Trophoblast cell (in vitro differentiated cells and primary cell): ENCODE measurements at regions not wholly inside any gene's neighbourhood (a gene's known extent, or its start where the extent isn't known, plus 50 kb on each side); places are given as distances from the start of the nearest gene placed in this dataset.

ENCODE experiments used
- DNase-seq, 2 donors: peaks; one replicate each; pipeline ENCODE4 v3.0.0-alpha.2; 2016
- H2AFZ ChIP-seq: 2 replicates; pipeline ENCODE4 v1.6.1; 2013; ENCODE audit warnings: low read length, moderate library complexity, mild to moderate bottlenecking; ENCODE audit not compliant: insufficient read depth, poor library complexity
- H2AK5ac ChIP-seq: 2 replicates; pipeline ENCODE4 v1.6.1; 2013; ENCODE audit warnings: mild to moderate bottlenecking, low read length
- H2BK120ac ChIP-seq: 2 replicates; pipeline ENCODE4 v1.6.1; 2013; ENCODE audit warnings: low read length, mild to moderate bottlenecking, moderate library complexity; ENCODE audit not compliant: insufficient read depth, poor library complexity
- H2BK12ac ChIP-seq: 2 replicates; pipeline ENCODE4 v1.6.1; 2013; ENCODE audit warnings: mild to moderate bottlenecking, low read length, moderate library complexity
- H2BK5ac ChIP-seq: 2 replicates; pipeline ENCODE4 v1.6.1; 2013; ENCODE audit warnings: low read length, low read depth, moderate library complexity, mild to moderate bottlenecking; ENCODE audit not compliant: poor library complexity
- H3K14ac ChIP-seq: 2 replicates; pipeline ENCODE4 v1.6.1; 2013; ENCODE audit warnings: mild to moderate bottlenecking, low read length
- H3K18ac ChIP-seq: 2 replicates; pipeline ENCODE4 v1.6.1; 2013; ENCODE audit warnings: mild to moderate bottlenecking, low read length
- H3K23ac ChIP-seq: 2 replicates; pipeline ENCODE4 v1.6.1; 2013; ENCODE audit warnings: low read length
- H3K27ac ChIP-seq: 2 replicates; pipeline ENCODE4 v1.5.1; 2013; ENCODE audit warnings: low read depth, mild to moderate bottlenecking, inconsistent platforms, low read length, moderate library complexity
- H3K27me3 ChIP-seq: 2 replicates; pipeline ENCODE4 v1.6.1; 2013; ENCODE audit warnings: inconsistent platforms, mild to moderate bottlenecking, low read length, moderate library complexity; ENCODE audit not compliant: insufficient read depth
- H3K36me3 ChIP-seq, 2 experiments: 1 replicate in 1 of 2; 2 replicates in 1 of 2; pipeline ENCODE4 v1.6.1; 2013; ENCODE audit warnings: low read length in 2 of 2, mild to moderate bottlenecking in 2 of 2, moderate library complexity in 1 of 2; ENCODE audit not compliant: insufficient read depth in 2 of 2, control insufficient read depth in 1 of 2
- H3K4ac ChIP-seq: 2 replicates; pipeline ENCODE4 v1.6.1; 2013; ENCODE audit warnings: low read depth, mild to moderate bottlenecking, low read length, moderate library complexity
- H3K4me1 ChIP-seq, 2 experiments: 1 replicate in 1 of 2; 2 replicates in 1 of 2; pipeline ENCODE4 v1.6.1; 2013; ENCODE audit warnings: low read length in 2 of 2, mild to moderate bottlenecking in 2 of 2, moderate library complexity in 1 of 2; ENCODE audit not compliant: insufficient read depth in 2 of 2, control insufficient read depth in 1 of 2
- H3K4me2 ChIP-seq: 2 replicates; pipeline ENCODE4 v1.6.1; 2013; ENCODE audit warnings: inconsistent platforms, mild to moderate bottlenecking, low read length, moderate library complexity
- H3K4me3 ChIP-seq: 2 replicates; pipeline ENCODE4 v1.5.1; 2013; ENCODE audit warnings: mild to moderate bottlenecking, low read depth, low read length, inconsistent platforms
- H3K79me1 ChIP-seq: one replicate; pipeline ENCODE4 v1.6.1; 2013; ENCODE audit warnings: low read length
- H3K79me2 ChIP-seq: 2 replicates; pipeline ENCODE4 v1.6.1; 2013; ENCODE audit warnings: low read length, mild to moderate bottlenecking; ENCODE audit not compliant: control insufficient read depth, insufficient read depth, poor library complexity
- H3K9ac ChIP-seq: 2 replicates; pipeline ENCODE4 v1.6.1; 2013; ENCODE audit warnings: mild to moderate bottlenecking, low read length
- H3K9me3 ChIP-seq: 2 replicates; pipeline ENCODE4 v1.6.1; 2013; ENCODE audit warnings: low read depth, mild to moderate bottlenecking, control low read depth, inconsistent platforms, low read length; ENCODE audit not compliant: insufficient read depth
- H4K12ac ChIP-seq: 2 replicates; pipeline ENCODE4 v1.6.1; 2013; ENCODE audit warnings: low read depth, mild to moderate bottlenecking, low read length, moderate library complexity
- H4K8ac ChIP-seq: 2 replicates; pipeline ENCODE4 v1.6.1; 2013; ENCODE audit warnings: low read depth, mild to moderate bottlenecking, low read length, moderate library complexity
- H4K91ac ChIP-seq: one replicate; pipeline ENCODE4 v1.6.1; 2013; ENCODE audit warnings: low read depth, mild to moderate bottlenecking, low read length, moderate library complexity
- WGBS: extraction: QIAGEN DNeasy Blood & Tissue Kit; methylation state at CpG from one replicate; pipeline ENCODE4 v1.1.7; 2013; ENCODE audit warnings: missing lambda C conversion rate; ENCODE audit not compliant: insufficient read length, insufficient coverage; ENCODE audit errors: extremely low coverage; 5-methylcytosine and 5-hydroxymethylcytosine counted together

DNA sequence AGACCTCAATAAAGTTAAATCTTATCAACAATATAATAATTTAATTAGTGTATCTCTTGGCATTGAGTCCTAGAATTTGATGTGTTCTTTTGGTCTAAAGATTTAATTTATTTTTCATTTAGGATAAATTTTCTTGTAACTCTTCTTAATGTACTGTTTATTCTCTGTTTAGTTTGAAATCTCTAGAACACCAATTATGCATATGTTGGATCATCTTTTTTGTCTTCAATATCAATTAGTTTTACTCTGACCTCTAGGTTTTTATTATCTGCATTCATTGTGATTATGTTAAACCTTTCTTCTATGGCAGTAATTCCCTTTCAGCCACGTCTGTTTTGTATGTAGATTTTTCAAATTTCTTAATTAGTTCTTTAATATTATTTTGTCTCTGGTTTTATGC lies 93.8 kb upstream of the ARHGEF7 start:
- Histone ChIP-seq H3K4me2 (no peak overlapping the region), H3K36me3 (no peaks in the 10 kb centered on the region), H4K8ac (no peak overlapping the region), H3K4me3 (no peak overlapping the region), H3K9ac (no peak overlapping the region), H4K12ac (no peak overlapping the region), H3K4ac (no peak overlapping the region), H2AK5ac (no peak overlapping the region), H2BK5ac (no peak overlapping the region), H3K27me3 (no peaks in the 10 kb centered on the region), H3K27ac (no peak overlapping the region), H3K23ac (no peak overlapping the region), H3K18ac (no peak overlapping the region), H4K91ac (no peak overlapping the region), H2BK120ac (no peak overlapping the region), H3K4me1 (no peaks in the 10 kb centered on the region), H3K14ac (no peak overlapping the region), H2BK12ac (no peak overlapping the region), H3K9me3 (peaks cover 10% of the 10 kb centered on the region), H3K79me1 (no peaks in the 10 kb centered on the region), H3K79me2 (no peaks in the 10 kb centered on the region), H2AFZ (no peak overlapping the region)
- WGBS, result no CpG with 5 or more reads among the region's 1 CpG
- DNase-seq, result no peak

DNA sequence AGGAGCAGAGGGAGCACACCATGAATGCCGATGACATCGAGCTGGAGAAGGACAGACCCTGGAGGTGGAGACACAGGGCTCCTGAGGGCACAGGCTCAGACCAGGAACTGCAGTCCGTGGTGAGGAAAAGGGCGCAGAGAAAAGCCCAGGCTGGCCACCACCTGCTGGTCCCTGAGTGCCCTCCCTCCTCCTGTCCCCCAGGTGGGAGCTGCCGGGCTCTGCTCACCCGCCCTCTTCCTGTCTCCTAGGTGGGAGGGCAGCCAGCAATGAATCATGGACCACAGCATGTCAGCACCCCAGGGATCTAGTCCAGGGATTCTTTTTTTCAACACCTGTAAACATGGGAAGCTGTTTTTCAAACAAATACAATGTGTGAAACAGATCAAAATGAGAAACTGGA lies 94.6 kb upstream of the ARHGEF7 start:
- peaks cover 10% of the 10 kb centered on the region for H3K9me3 ChIP-seq
- H2BK12ac ChIP-seq, result no peak overlapping the region
- no CpG with 5 or more reads among the region's 6 CpGs for WGBS
- no peak overlapping the region for H3K4me3 ChIP-seq
- H4K8ac ChIP-seq, result no peak overlapping the region
- H3K23ac ChIP-seq, result no peak overlapping the region
- H3K27ac ChIP-seq, result no peak overlapping the region
- no peaks in the 10 kb centered on the region for H3K36me3 ChIP-seq
- H3K27me3 ChIP-seq, result no peaks in the 10 kb centered on the region
- H3K79me2 ChIP-seq, result no peaks in the 10 kb centered on the region
- no peak overlapping the region for H2AK5ac ChIP-seq
- no peak overlapping the region for H3K18ac ChIP-seq
- H3K14ac ChIP-seq, result no peak overlapping the region
- H2BK120ac ChIP-seq, result no peak overlapping the region
- no peak for DNase-seq
- H3K4me2 ChIP-seq, result no peak overlapping the region
- H3K4me1 ChIP-seq, result no peaks in the 10 kb centered on the region
- H4K12ac ChIP-seq, result no peak overlapping the region
- H2BK5ac ChIP-seq, result no peak overlapping the region
- H2AFZ ChIP-seq, result no peak overlapping the region
- no peak overlapping the region for H4K91ac ChIP-seq
- H3K79me1 ChIP-seq, result no peaks in the 10 kb centered on the region
- H3K4ac ChIP-seq, result no peak overlapping the region
- no peak overlapping the region for H3K9ac ChIP-seq

DNA sequence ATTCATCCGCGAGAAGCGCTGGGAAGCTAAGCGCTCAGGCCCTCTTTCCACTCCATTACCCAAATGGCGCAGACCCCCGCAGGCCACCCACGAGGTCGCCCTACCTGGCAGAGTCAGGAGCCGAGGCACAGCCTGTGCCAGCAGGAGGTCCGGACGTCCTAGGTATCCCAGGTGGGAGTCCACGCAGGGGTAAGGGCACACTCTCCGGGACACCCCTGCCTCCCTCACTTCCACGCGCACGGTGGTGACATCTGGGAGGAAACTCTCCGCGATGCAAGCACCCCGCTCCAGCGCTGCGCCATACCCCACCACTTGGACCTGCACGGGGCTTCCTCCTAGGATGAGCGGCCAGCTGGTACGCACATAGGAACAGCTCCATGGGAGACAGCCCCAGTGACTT lies 95.1 kb upstream of the ARHGEF7 start:
- Histone ChIP-seq H3K79me2 (no peaks in the 10 kb centered on the region), H3K9ac (no peak overlapping the region), H2BK12ac (no peak overlapping the region), H2BK5ac (no peak overlapping the region), H2BK120ac (no peak overlapping the region), H2AFZ (no peak overlapping the region), H3K79me1 (no peaks in the 10 kb centered on the region), H4K91ac (no peak overlapping the region), H4K8ac (no peak overlapping the region), H3K27me3 (no peaks in the 10 kb centered on the region), H4K12ac (no peak overlapping the region), H3K18ac (no peak overlapping the region), H3K9me3 (peaks cover 10% of the 10 kb centered on the region), H2AK5ac (no peak overlapping the region), H3K23ac (no peak overlapping the region), H3K36me3 (no peaks in the 10 kb centered on the region), H3K4me3 (no peak overlapping the region), H3K4me2 (no peak overlapping the region), H3K4me1 (no peaks in the 10 kb centered on the region), H3K27ac (no peak overlapping the region), H3K14ac (no peak overlapping the region), H3K4ac (no peak overlapping the region)
- WGBS, result no CpG with 5 or more reads among the region's 24 CpGs
- no peak for DNase-seq

DNA sequence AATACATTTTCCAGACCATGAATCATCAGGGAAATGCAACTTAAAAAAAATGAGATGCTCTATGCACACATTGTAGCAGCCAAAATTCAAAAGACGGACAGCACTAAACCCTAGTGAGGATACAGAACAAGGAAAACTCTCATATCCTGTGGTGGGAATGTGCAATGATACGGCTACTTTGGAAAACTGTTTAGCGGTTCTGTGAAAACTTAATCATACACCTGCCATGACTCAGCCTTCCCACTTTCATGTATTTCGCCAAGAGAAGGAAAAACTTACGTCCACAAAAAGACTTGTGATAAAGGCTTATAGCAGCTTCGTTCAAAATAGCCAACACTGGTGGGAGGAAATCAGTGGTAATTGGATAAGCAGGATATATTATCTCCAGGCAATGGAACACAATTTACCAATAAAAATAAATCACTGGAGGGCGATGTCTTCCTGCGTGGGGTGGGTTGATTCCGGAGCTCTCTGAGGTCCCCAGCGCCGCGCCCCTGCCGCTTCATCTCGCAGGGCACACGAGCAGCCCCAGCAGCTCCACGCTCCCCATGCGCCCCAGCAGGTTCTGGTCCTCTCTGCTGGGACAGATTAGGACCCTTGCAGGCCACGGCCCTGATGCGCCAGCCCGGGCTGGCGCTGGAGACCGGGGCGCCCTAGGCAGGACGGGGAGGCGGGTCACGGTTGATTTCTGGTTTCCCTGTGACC lies 97.2 kb upstream of the ARHGEF7 start:
- Histone ChIP-seq H3K14ac (no peak overlapping the region), H3K23ac (no peak overlapping the region), H3K9me3 (peaks cover 9% of the 10 kb centered on the region), H2AFZ (no peak overlapping the region), H3K4me2 (no peak overlapping the region), H3K4ac (no peak overlapping the region), H2BK120ac (no peak overlapping the region), H3K4me1 (no peaks in the 10 kb centered on the region), H4K12ac (no peak overlapping the region), H3K27ac (no peak overlapping the region), H3K79me1 (no peaks in the 10 kb centered on the region), H3K79me2 (no peaks in the 10 kb centered on the region), H3K9ac (no peak overlapping the region), H3K36me3 (no peaks in the 10 kb centered on the region), H4K8ac (no peak overlapping the region), H2BK12ac (no peak overlapping the region), H3K4me3 (no peak overlapping the region), H3K27me3 (no peaks in the 10 kb centered on the region), H2BK5ac (no peak overlapping the region), H3K18ac (no peak overlapping the region), H4K91ac (no peak overlapping the region), H2AK5ac (no peak overlapping the region)
- DNase-seq, result no peak
- WGBS, result no CpG with 5 or more reads among the region's 26 CpGs
